Ramos (cell line): ENCODE measurements at regions not wholly inside any gene's neighbourhood (a gene's known extent, or its start where the extent isn't known, plus 50 kb on each side); places are given as distances from the start of the nearest gene placed in this dataset.

Experiments used
- in situ Hi-C: fragments of 300-500 bp; cut with MboI; formaldehyde crosslinking; loops from one replicate; pipeline ENCODE4 v1.14.3; 2022; ENCODE audit warnings: low sequenced_read_pairs; ENCODE audit not compliant: unreplicated experiment

GRCh38 chr9:20023210-20023905 is 234.5 kb upstream of the SLC24A2 start:
- in situ Hi-C loops = no loop called here

DNA sequence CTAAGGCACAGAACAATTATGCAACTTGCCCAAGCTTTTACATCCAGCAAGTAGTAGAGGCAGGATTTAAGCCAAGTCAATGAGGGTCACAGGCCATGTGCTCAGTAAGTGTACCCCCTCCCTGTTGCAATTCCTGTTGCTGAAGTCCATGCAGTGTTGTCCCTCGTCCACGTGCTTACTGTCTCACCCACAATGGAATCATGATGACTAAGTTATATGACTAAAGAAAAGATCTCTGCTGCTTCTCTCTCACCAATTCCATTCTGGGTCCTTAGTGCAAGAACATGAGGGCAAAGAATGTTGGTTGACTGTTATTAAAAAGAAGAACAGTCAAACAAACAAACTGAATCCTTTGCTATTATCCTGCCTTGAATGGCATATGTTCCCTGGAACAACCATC is 233.6 kb upstream of the SLC24A2 start:
- in situ Hi-C loops = no loop called here

GRCh38 chr9:20016611-20017010 is 227.8 kb upstream of the SLC24A2 start:
- in situ Hi-C loops = no loop called here

GRCh38 chr9:20015427-20015931 is 226.6 kb upstream of the SLC24A2 start:
- in situ Hi-C loops = no loop called here

DNA sequence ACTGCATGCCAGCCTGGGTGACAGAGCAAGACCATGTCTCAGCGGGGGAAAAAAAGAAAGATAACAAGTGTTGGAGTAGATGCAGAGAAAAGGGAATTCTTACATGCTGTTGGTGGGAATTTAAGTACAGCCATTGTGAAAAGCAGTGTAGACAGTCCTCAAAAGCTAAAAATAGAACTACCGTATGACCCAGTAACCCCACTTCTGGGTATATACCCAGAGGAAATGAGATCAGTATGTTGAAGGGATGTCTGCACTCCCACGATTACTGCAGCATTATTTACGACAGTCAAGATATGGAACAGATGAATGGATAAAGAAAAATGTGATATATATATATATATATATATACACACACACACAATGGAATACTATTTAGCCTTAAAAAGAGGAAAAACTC is 225.3 kb upstream of the SLC24A2 start:
- in situ Hi-C loops = no loop called here

- in situ Hi-C loops = no loop called here
Observed at GRCh38 chr9:20012232-20012631, 223.4 kb upstream of the SLC24A2 start.

DNA sequence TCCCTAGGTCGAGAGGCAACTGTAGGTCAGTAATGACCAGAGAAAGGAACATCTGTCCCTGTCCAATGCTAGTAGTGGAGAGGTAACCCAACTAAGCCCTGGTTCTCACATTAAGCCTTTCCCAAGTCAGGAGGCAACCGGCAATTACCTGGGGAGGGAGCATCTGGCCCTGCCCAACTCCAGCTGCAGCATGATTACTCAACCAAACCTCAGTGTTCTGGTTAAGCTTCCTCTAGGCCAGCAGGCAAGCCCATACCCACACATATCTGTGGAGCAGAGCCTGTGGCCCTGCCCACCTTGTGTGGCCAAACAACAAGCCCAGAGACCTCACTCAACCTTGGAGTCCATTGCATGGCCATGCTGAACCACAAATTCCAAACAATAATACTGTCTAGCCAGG is 220.8 kb upstream of the SLC24A2 start:
- in situ Hi-C loops = no loop called here

DNA sequence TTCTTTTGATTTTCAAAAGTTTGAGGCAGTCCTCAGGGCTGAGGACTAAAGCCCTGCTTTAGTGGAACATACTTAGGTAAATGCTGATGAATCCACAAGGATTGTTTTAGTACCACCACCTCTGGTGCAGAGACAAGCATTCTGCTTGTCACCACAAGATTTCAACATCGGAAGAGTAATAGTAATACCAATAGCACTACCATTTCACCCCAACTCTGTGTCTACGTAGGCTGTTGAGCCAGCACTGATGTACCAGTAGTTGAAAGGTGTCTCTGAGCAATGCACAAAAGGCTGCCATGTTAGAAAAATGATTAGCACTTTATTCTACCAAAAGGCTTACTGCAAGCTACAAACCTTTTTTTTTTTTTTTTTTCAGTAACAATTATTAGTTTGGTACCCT is 213.2 kb upstream of the SLC24A2 start:
- in situ Hi-C loops = no loop called here

DNA sequence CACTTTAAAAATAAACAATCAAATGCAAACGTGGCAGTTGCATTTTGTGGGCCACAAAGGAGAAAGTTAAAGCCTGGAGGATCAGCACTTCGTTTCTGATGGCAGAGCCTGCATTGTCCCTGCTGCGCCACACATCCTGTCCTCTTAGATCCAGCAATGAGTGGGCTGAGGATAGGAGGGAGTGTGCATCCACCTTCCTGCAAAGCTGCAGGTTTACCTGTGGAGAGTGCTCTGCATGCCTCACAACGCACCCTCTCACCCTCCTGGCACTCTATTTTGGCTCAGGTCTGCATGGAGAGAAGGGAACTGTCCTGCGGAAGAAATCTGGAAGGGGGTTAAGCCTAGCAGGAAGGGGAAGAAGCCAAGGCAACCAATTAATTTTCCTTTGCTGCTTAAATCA is 212.2 kb upstream of the SLC24A2 start:
- in situ Hi-C loops = no loop called here

- in situ Hi-C loops = no loop called here
Observed at GRCh38 chr9:19999491-20000057, 210.7 kb upstream of the SLC24A2 start.

DNA sequence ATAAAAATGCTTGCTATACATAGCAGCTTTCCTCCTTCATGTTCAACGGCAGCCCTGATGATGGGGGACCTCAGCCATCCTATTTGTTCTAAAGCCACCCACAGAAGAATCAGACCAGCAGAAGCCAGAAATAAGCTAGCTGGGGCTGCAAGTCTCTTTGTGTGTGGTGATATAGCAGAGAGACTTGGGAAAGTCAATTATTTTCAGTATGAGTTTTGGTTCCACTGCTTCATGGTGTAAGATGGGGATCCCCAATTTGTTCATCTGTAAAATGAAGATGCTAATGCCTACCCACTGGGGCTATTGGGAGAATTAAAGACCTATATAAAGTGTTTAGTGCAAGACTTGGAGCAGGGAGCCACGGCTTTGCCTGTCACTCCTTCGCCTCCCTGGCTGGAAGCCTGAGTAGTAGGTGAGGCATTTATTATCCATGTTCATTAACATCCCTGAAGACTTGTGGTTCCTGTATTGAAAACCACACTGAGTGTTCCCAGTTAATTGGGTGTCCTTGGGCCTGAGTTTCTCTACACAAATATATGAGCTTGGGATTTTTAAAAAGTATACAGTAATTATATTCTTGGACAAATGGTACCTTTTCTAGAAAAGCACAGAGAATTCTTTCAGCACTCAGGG is 210.1 kb upstream of the SLC24A2 start:
- in situ Hi-C loops = no loop called here

- in situ Hi-C loops = no loop called here
Observed at GRCh38 chr9:19998153-19998552, 209.3 kb upstream of the SLC24A2 start.

DNA sequence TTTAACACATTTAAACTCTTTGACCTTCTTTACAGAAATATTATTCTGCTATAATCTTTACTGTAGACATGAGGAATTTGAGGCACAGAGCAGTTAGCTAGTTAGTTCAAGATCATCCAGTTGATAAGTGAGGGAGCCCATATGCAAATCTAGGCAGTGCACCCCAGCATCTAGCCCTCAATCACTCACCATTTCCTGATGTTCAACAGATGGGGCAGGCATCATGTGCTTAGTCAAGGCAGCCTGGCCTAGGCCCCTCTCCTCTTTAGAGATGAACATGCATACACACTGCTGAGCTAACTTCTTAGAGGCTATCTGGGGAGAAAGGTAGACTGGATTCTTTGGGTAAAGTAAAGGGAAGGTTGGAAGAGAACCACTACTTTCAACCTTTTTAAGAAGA is 206.8 kb upstream of the SLC24A2 start:
- in situ Hi-C loops = no loop called here

DNA sequence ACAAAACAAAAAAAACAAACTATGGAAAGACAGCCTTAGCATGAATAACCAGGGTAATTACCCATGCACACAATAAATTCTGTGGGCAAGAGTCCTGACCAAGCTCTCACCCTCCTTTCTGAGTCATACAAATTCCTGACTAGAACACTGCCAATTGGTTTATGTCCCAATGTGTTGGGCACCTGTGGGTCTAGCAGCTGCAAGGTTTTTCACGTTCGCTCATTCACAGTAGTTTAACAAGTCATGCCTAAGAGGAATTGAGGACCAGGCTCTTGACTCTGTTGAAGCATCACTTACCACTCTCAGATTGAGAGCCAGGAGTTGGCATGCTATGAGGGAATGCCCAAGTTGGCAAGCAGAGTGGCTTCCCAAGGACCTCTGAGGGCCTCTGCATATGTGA is 205.5 kb upstream of the SLC24A2 start:
- in situ Hi-C loops = no loop called here

GRCh38 chr9:19992556-19992955 is 203.7 kb upstream of the SLC24A2 start:
- in situ Hi-C loops = no loop called here

DNA sequence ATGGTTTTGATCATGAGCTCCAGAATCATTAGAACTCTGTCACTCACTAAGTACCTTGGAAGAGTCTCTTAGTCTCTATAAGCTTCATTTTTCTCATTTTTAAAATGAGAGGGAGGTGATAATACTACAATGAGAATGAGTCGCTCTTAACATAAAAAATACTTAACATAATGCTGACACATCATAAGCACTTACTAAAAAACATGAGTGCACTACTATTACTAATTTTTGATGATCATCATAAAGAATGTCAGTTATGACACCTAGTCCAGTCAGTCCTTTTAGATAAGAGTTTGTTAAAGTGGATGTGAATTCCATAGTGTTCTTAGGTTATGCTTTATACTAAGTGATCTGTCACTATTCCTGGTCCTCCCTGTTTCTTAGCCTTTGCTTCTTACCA is 200.4 kb upstream of the SLC24A2 start:
- in situ Hi-C loops = no loop called here

DNA sequence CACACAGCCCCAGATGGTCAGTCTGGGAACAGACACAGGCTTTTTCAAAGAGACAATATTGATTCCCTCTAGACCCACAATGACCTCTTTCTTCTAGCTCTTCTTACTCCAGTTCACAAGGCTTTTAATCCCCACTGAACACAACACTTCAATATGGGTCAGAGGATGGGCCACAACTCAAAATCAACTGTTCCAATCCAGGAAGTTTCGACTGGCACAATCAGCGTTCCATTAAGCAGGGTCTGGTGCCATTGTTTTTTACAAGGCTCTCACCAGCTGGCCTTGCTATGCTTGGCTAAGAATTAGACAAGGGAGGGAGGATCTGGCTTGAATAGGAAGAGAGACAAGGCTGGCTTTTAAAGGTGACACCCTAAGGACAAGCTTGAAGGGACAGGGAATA is 199.4 kb upstream of the SLC24A2 start:
- in situ Hi-C loops = no loop called here

- in situ Hi-C loops = no loop called here
Observed at GRCh38 chr9:19985081-19985480, 196.2 kb upstream of the SLC24A2 start.

GRCh38 chr9:19976226-19976625 is 187.4 kb upstream of the SLC24A2 start:
- in situ Hi-C loops = no loop called here

- in situ Hi-C loops = no loop called here
Observed at GRCh38 chr9:19975499-19975898, 186.7 kb upstream of the SLC24A2 start.

DNA sequence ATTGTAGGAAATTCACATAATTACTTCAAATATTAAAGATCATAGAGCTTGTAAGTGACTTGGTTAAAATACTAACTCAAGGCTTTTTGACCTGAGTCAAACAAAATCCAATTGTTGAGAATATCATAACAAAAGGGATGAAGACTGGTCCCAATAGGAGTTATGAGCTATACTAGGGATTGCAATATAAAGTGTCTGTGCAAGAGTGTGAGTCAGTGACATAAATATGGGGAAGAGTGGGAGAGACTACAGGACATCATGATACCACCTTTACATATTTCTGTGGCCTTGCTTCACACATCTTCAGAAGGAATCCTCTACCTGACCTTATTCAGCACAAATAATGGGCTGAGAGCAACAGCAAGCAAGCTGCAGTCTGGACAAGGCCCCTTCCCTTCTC is 180.9 kb upstream of the SLC24A2 start:
- in situ Hi-C loops = no loop called here
